Activated B cell treated with CpG ODN at 0.5 μM for 24 hours (primary cell): ENCODE measurements at regions not wholly inside any gene's neighbourhood (a gene's known extent, or its start where the extent isn't known, plus 50 kb on each side); places are given as distances from the start of the nearest gene placed in this dataset.
"Not testable (repeated sequence)": the region's sequence is repeated elsewhere in the genome, so short reads cannot be mapped to it uniquely, and the experiment has no call there.

Experiments used
- ATAC-seq: fragments of 200-7000 bp; cut with Tn5 transposase; one replicate; pipeline ENCODE4 v1.10.0; 2021; ENCODE audit warnings: low read depth, mild to moderate bottlenecking, moderate library complexity
- CTCF ChIA-PET: fragments of 350-600 bp; sonication (Branson Sonifier 250); formaldehyde crosslinking; loops from one replicate; lab custom pipeline; 2021; ENCODE audit warnings: antibody characterized with exemption; lab: Charles Lee
- POLR2A ChIA-PET: fragments of 350-600 bp; sonication (Branson Sonifier 250); formaldehyde crosslinking; loops from one replicate; lab custom pipeline; 2021; ENCODE audit warnings: antibody characterized with exemption; lab: Charles Lee
- DNase-seq: peaks from one replicate; pipeline ENCODE4 v3.0.0; 2022
- H3K27ac Mint-ChIP-seq: one replicate; pipeline ENCODE4 v1.8.0; 2020; ENCODE audit warnings: mixed read lengths
- H3K27me3 Mint-ChIP-seq: one replicate; pipeline ENCODE4 v1.8.0; 2021; ENCODE audit warnings: mixed read lengths
- H3K36me3 Mint-ChIP-seq: one replicate; pipeline ENCODE4 v1.8.0; 2021; ENCODE audit warnings: low read depth, mixed read lengths
- H3K4me1 Mint-ChIP-seq: one replicate; pipeline ENCODE4 v1.8.0; 2021; ENCODE audit warnings: mixed read lengths
- H3K4me3 Mint-ChIP-seq: one replicate; pipeline ENCODE4 v1.8.0; 2020; ENCODE audit warnings: mild to moderate bottlenecking, mixed read lengths
- H3K9me3 Mint-ChIP-seq: one replicate; pipeline ENCODE4 v1.8.0; 2020; ENCODE audit warnings: mixed read lengths
- intact Hi-C: fragments of 100-400 bp; cut with micrococcal nuclease; formaldehyde crosslinking; loops from one replicate; pipeline ENCODE4 v1.15.1; 2024
- TF ChIP-seq, protein P1 (sequence below): fragments of 200-600 bp; IDR thresholded peaks from one replicate; pipeline ENCODE4 v1.8.0; 2022; ENCODE audit warnings: antibody characterized with exemption, mild to moderate bottlenecking

DNA sequence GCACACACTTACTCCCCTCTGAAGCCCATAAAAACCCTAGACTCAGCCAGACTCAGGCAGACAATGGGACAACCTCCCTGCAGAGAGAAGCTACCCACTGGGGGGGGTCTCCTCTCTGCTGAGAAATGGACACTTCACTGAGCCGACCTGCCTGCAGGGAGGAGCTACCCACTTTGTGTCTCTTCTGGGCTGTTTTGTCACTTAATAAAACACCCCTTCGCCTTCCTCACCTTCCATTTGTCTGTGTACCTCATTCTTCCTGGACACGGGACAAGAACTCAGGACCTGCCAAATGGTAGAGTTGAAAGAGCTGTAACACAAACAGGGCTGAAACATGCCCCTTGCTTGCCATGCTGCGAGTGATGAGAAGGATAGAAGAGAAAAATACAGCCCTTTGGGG is 151.7 kb upstream of the HDDC2 start:
- ChIA-PET CTCF (no interaction called here), POLR2A (no interaction called here)
- Mint-ChIP-seq H3K4me3 (no peak overlapping the region), H3K27me3 (no peaks in the 10 kb centered on the region), H3K9me3 (peaks cover 14% of the 10 kb centered on the region), H3K36me3 (no peaks in the 10 kb centered on the region), H3K27ac (no peak overlapping the region), H3K4me1 (no peaks in the 10 kb centered on the region)
- TF ChIP-seq, protein P1, sequence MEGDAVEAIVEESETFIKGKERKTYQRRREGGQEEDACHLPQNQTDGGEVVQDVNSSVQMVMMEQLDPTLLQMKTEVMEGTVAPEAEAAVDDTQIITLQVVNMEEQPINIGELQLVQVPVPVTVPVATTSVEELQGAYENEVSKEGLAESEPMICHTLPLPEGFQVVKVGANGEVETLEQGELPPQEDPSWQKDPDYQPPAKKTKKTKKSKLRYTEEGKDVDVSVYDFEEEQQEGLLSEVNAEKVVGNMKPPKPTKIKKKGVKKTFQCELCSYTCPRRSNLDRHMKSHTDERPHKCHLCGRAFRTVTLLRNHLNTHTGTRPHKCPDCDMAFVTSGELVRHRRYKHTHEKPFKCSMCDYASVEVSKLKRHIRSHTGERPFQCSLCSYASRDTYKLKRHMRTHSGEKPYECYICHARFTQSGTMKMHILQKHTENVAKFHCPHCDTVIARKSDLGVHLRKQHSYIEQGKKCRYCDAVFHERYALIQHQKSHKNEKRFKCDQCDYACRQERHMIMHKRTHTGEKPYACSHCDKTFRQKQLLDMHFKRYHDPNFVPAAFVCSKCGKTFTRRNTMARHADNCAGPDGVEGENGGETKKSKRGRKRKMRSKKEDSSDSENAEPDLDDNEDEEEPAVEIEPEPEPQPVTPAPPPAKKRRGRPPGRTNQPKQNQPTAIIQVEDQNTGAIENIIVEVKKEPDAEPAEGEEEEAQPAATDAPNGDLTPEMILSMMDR = no peak
- intact Hi-C loops = no loop called here
- no peak for DNase-seq
- no peak for ATAC-seq

GRCh38 chr6:125454351-125454750 is 152.6 kb upstream of the HDDC2 start:
- ATAC-seq = no peak
- H3K9me3 Mint-ChIP-seq = peaks cover 21% of the 10 kb centered on the region
- no peaks in the 10 kb centered on the region for H3K27me3 Mint-ChIP-seq
- no peak overlapping the region for H3K27ac Mint-ChIP-seq
- no peak for DNase-seq
- no peak overlapping the region for H3K4me3 Mint-ChIP-seq
- TF ChIP-seq, protein P1 = no peak
- no peaks in the 10 kb centered on the region for H3K4me1 Mint-ChIP-seq
- POLR2A ChIA-PET = no interaction called here
- intact Hi-C loops = no loop called here
- no peaks in the 10 kb centered on the region for H3K36me3 Mint-ChIP-seq
- CTCF ChIA-PET = no interaction called here

GRCh38 chr6:125458493-125458892 is 156.7 kb upstream of the HDDC2 start:
- H3K27me3 Mint-ChIP-seq, DNase-seq, H3K4me3 Mint-ChIP-seq, POLR2A ChIA-PET, H3K27ac Mint-ChIP-seq, ATAC-seq, H3K4me1 Mint-ChIP-seq, intact Hi-C loops, CTCF ChIA-PET, H3K36me3 Mint-ChIP-seq: not testable (repeated sequence)
- peaks cover 22% of the 10 kb centered on the region for H3K9me3 Mint-ChIP-seq

- POLR2A ChIA-PET, H3K36me3 Mint-ChIP-seq: not testable (repeated sequence)
Measured at GRCh38 chr6:125465332-125465731, 163.6 kb upstream of the HDDC2 start.

GRCh38 chr6:125469915-125470314 is 168.1 kb upstream of the HDDC2 start:
- CTCF ChIA-PET = no interaction called here
- H3K27me3 Mint-ChIP-seq = peaks cover 3% of the 10 kb centered on the region

More at GRCh38 chr6:125465332-125465731, 163.6 kb upstream of the HDDC2 start:
- ATAC-seq, H3K4me3 Mint-ChIP-seq, H3K27me3 Mint-ChIP-seq, intact Hi-C loops, H3K27ac Mint-ChIP-seq, CTCF ChIA-PET, DNase-seq, H3K4me1 Mint-ChIP-seq: not testable (repeated sequence)
- peaks cover 14% of the 10 kb centered on the region for H3K9me3 Mint-ChIP-seq

DNA sequence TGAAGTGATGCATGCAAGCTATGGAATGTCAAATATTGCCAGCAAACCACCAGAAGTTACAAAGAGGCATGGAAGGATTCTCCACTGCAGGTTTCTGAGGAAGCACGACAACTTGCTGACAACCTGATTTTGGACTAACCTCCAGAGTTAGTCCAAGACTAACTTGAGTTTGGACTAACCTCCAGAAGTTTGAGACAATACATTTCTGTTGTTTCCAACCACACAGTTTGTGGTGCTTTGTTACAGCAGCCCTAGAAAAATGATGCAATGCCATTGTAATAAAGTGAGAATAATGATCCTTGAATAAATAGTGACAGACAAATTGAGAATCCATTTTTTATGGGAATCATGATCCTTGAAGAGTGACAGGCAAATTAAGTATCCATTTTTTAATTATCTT is 169.9 kb upstream of the HDDC2 start:
- H3K27me3 Mint-ChIP-seq = peaks cover 2% of the 10 kb centered on the region
- ChIA-PET POLR2A (no interaction called here), CTCF (no interaction called here)
- TF ChIP-seq, protein P1 = no peak
- intact Hi-C loops = no loop called here
- DNase-seq (no peak), ATAC-seq (no peak)
- no peaks in the 10 kb centered on the region for H3K36me3 Mint-ChIP-seq
- H3K27ac Mint-ChIP-seq = no peak overlapping the region
- no peak overlapping the region for H3K4me3 Mint-ChIP-seq
- H3K4me1 Mint-ChIP-seq = no peaks in the 10 kb centered on the region
- H3K9me3 Mint-ChIP-seq = peaks cover 5% of the 10 kb centered on the region

More at GRCh38 chr6:125469915-125470314, 168.1 kb upstream of the HDDC2 start:
- Mint-ChIP-seq H3K36me3 (no peaks in the 10 kb centered on the region), H3K27ac (no peak overlapping the region), H3K4me3 (no peak overlapping the region), H3K9me3 (peaks cover 10% of the 10 kb centered on the region), H3K4me1 (no peaks in the 10 kb centered on the region)
- ATAC-seq (no peak), DNase-seq (no peak)
- TF ChIP-seq, protein P1 = no peak
- POLR2A ChIA-PET = no interaction called here
- intact Hi-C loops = no loop called here
